ENCODE measurements at regions not wholly inside any gene's neighbourhood (a gene's known extent, or its start where the extent isn't known, plus 50 kb on each side); places are given as distances from the start of the nearest gene placed in this dataset.
A peak's percentile ranks its signal among the peaks of the same experiment; 100 is the strongest.

GRCh38 chr9:86829496-86830046 is 117.7 kb downstream of the GAS1 start:
- DNase-seq, result no peak

- no peak for DNase-seq
Measured at GRCh38 chr9:86828631-86829030, 118.7 kb downstream of the GAS1 start.

- DNase-seq, result no peak
Measured at GRCh38 chr9:86827893-86828292, 119.4 kb downstream of the GAS1 start.

GRCh38 chr9:86825299-86825698 is 122.0 kb downstream of the GAS1 start:
- no peak for DNase-seq

GRCh38 chr9:86822006-86822801 is 125.1 kb downstream of the GAS1 start:
- DNase-seq, result no peak

GRCh38 chr9:86821006-86821845 is 126.1 kb downstream of the GAS1 start:
- DNase-seq, result no peak

- no peak for DNase-seq
Measured at GRCh38 chr9:86819552-86819951, 127.8 kb downstream of the GAS1 start.

GRCh38 chr9:86818636-86819035 is 128.7 kb downstream of the GAS1 start:
- DNase-seq, result no peak

GRCh38 chr9:86816868-86817267 is 130.4 kb downstream of the GAS1 start:
- no peak for DNase-seq

GRCh38 chr9:86816366-86816765 is 130.9 kb downstream of the GAS1 start:
- no peak for DNase-seq

- DNase-seq, result no peak
Measured at GRCh38 chr9:86812616-86813015, 134.7 kb downstream of the GAS1 start.

- DNase-seq, result peak; percentile 48
Measured at GRCh38 chr9:86809759-86810367, 137.4 kb downstream of the GAS1 start.

- DNase-seq, result no peak
Measured at GRCh38 chr9:86809151-86809550, 138.2 kb downstream of the GAS1 start.

GRCh38 chr9:86807367-86807976 is 139.8 kb downstream of the GAS1 start:
- DNase-seq, result peak; percentile 81

- no peak for DNase-seq
Measured at GRCh38 chr9:86804011-86804410, 143.3 kb downstream of the GAS1 start.

- no peak for DNase-seq
Measured at GRCh38 chr9:86802900-86803673, 144.2 kb downstream of the GAS1 start.

GRCh38 chr9:86801246-86801645 is 146.1 kb downstream of the GAS1 start:
- DNase-seq, result peak; percentile 92

GRCh38 chr9:86800681-86801080 is 146.6 kb downstream of the GAS1 start:
- no peak for DNase-seq

- no peak for DNase-seq
Measured at GRCh38 chr9:86798966-86799365, 148.3 kb downstream of the GAS1 start.

GRCh38 chr9:86796666-86797065 is 150.6 kb downstream of the GAS1 start:
- DNase-seq, result no peak

GRCh38 chr9:86795823-86796553 is 151.3 kb downstream of the GAS1 start:
- peak; percentile 88 for DNase-seq
